Kidney glomerular epithelial cell (primary cell): ENCODE measurements at regions not wholly inside any gene's neighbourhood (a gene's known extent, or its start where the extent isn't known, plus 50 kb on each side); places are given as distances from the start of the nearest gene placed in this dataset.
A peak's percentile ranks its signal among the peaks of the same experiment; 100 is the strongest.
"Not testable (repeated sequence)": the region's sequence is repeated elsewhere in the genome, so short reads cannot be mapped to it uniquely, and the experiment has no call there.

Experiments used
- DNase-seq: peaks from one replicate; lab custom pipeline; 2025; lab: John Stamatoyannopoulos, UW

DNA sequence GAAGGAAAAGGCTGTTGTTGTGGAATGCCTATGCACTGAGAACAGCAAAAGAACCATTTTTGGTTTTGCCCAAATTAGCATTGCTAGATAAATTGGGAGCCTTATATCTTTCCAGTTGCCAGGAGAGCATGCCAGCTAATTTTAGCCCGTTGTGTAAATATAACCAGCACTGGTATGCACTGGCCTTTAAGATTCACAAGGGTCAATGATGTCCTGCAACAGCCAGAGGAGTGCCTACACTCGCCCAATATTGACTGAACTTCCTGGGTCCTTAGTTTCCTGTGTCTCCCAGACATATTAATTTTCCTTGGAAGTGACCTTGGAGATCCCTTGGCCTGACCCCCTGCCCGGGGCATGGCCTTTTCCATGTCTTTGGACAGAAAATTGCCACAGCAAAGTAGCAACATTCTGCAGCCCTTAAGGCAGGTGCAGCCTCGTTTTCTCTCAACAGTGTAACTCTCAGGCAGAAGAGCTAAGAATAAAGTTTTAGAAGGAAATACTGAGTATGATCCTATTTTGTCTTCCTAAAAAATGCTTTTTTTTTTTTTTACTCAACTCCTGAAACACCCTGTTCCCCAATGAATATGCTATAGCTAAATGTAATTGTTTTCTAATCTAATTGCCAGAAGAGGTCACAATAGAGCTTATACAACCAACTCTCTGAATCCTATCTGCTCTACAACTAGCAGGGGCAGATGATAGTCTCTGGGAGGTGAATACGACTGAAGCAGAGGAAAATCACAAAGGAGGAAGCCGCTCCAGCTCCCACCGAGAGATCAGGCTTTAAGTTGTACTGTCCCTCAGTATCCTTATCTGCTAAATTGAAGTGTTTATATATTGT lies 131.9 kb upstream of the PCGF5 start:
- peak; percentile 16 for DNase-seq

DNA sequence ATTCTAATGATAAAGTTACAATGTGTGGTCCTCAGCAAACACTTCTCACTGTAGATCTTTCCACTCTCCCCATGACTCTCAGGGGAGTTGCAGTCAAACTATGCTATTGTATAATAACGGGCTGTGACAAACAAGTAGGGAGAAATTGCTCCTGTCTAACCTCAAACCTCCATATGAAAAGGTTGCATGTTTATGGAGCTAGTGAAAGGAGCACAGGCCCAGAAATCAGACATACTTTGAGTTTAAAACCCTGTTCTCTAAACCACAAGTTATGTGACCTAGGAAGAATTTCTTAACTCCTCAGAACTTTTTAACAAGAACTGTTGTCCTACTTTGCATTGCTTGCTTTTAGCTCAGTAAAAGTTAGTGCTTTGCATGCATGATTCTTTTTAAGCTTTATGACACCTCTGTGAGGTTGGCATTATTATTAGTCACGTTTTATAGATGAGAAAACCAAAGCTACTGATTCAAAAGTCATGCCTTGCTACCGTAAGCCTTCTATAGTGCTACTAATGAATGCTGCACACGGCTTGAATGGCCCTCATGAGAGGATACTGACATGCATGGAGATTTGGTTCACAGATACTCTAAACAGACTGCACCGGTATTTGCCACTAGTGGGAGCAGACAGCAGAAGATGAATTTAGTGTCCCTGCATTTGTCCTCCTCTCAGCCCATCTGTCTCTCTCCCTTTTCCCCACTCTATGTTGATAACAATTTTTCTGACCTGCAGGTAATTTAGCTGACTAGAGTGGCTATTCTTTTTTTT lies 129.5 kb upstream of the PCGF5 start:
- DNase-seq, result no peak

DNA sequence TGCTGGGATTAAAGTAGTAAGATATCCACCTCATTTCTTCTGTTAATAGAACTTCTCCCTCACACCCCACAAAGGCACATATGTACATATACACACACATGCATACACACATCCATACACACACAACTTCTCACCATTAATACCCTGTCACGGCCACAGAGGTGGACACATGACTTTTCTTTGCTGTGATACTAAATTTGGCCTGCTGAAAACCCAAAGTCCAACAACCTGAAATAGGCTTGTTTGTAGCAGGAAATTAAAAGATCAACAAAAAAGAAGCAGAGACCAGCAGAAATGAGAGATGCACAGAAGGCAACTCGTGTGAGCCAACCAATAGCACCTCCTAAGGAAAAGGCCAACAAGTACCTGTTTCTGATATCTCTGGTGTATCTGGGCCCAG lies 128.7 kb upstream of the PCGF5 start:
- DNase-seq, result no peak

DNA sequence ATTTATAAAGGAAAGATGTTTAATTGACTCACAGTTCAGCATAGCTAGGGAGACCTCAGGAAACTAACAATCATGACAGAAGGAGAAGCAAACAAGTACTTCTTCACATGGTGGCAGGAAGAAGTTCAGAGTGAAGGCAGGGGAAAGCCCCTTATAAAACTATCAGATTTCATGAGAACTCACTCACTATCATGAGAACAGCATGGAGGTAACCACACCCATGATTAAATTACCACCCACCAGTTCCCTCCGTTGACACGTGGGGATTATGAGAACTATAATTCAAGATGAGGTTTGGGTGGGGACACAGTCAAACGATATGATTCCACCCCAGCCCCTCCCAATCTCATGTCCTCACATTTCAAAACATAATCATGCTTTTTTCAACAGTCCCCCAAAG lies 124.2 kb upstream of the PCGF5 start:
- DNase-seq, result no peak

DNA sequence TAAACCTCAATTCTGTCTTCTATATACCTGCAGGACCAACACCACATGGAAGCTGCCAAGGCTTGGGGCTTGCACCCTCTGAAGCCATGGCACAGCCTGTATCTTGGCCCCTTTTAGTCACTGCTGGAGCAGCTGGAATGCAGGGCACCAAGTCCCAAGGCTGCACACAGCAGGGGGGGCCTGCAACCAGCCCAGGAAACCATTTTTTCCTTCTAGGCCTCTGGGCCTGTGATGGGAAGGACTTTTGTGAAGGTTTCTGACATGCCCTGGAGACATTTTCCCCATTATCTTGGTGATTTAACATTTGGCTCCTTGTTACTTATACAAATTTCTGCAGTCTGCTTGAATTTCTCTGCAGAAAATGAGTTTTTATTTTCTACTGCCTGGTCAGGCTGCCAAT lies 123.2 kb upstream of the PCGF5 start:
- DNase-seq, result no peak

DNA sequence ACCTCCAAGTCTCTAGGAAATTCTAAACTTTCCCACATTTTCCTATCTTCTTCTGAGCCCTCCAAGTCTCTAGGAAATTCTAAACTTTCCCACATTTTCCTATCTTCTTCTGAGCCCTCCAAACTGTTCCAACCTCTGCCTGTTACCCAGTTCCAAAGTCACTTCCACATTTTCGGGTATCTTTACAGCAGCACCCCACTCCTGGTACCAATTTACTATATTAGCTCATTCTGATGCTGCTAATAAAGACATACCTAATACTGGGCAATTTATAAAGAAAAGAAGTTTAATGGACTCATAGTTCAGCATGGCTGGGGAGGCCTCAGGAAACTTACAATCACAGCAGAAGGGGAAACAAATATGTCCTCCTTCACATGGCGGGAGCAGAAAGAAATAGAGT lies 122.4 kb upstream of the PCGF5 start:
- DNase-seq, result not testable (repeated sequence)

DNA sequence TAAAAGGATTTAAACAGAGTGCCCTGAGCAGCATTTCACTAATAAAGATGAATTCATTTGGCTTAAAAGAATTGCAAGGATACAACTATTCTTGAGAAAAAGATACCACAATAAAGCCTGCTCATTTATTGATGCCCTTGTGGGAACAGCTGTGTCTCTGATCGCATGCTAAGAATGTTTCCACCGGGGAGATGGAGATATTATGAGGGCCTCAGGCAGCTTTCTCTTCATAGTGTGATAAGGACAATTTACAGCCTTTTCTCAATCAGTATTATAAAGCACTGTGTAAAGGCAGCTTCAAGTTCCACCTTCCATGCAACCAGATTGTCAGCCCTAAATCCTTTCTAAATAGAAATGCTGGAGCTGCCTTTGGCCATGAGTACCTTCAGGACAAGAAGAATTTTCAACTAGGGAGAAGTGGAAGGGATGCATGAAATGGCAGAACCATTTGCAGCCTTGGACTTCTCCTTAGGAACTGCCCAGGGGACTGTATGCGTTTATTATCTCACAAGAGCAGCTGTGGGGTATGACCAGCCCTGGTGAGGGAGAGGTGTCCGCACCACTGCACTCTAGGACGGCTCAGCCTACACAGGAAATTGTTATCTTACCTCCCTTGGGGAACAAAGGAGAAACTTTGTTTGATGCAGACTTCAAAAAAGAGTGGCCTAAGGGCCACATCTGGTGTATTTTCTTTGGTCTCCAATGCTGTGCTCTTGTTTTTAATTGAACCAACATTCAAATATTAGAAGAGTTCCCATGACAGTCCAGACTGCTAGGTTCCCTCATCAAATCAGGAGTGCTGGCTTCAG lies 116.9 kb upstream of the PCGF5 start:
- no peak for DNase-seq

DNA sequence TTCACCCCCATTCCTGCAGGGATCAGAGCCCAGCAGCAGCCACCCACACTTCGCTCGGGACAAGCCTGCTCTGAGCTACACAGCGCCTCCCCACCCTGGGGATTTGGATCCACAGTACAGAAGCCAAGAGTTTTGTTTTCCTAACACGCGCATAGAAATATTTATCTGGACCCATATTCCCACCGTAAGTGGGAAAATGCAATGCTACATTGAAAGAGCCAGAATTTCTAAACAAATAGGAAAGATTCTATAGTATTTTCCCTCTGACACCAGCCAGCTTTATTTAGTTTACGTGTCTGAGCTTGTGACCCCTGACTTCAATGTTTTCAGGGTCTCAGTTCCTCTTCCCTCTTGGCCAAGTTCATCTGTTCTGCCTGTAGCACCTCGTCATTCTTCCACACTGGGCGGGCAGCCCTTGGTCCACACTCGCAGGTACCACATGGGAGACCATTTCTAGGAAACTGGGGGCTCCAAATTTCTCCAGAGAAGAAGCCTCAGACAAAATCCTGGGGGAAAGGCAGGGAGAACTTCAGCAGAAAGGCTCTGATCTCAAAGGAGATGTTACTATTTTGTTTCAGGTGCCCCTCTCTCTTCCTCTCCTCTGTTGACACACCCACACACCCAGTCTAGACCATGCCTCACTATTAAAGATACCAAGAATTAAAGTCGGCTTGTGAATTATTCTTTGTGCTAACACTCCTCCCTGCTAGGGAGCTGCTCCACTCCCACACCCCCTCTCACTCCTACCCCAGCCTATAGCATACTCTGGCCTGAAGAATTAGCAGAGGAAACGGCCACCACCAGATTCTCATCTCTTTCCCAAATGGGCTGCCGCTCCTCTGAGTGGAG lies 116.0 kb upstream of the PCGF5 start:
- DNase-seq, result no peak

DNA sequence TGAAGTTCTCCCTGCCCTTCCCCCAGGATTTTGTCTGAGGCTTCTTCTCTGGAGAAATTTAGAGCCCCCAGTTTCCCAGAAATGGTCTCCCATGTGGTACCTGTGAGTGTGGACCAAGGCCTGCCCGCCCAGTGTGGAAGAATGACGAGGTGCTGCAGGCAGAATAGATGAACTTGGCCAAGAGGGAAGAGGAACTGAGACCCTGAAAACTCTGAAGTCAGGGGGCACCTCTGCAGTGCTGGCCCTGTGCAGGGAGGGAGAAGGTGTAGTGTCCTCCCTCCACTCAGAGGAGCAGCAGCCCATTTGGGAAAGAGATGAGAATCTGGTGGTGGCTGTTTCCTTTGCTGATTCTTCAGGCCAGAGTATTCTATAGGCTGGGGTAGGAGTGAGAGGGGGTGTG lies 115.2 kb upstream of the PCGF5 start:
- no peak for DNase-seq

DNA sequence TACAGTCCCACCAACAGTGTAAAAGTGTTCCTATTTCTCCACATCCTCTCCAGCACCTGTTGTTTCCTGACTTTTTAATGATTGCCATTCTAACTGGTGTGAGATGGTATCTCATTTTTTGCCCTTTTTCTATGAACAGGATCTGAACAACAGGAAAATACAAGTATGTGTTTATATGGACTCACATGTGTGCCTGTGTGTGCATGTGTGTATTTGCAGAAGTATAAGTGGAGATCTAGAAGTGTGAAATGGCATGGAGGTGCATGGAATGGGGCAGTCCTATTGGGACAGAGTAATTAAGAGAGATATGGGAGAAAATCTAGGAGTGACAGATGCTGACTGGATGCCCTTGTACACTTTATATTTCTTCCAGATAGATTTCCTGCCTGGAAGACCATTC lies 111.6 kb upstream of the PCGF5 start:
- no peak for DNase-seq

DNA sequence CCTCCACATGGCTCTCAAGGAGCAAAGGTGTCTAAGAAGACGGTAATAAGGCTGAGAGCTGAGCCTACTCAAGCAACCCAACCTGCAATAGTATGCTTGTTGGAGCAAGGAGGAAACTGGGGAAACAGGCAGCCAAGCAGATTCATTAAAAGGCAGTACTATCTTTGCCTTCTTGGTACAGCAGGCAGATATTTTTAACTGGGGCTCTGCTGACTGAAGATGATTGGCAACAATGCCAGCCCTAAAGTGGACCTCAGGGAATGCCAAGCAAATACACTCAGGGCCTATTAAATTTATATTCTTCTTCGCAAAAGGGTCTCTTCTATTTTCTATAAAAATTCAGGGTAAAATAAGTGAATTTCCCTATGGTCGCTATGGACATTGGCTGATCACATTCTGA lies 109.4 kb upstream of the PCGF5 start:
- no peak for DNase-seq

DNA sequence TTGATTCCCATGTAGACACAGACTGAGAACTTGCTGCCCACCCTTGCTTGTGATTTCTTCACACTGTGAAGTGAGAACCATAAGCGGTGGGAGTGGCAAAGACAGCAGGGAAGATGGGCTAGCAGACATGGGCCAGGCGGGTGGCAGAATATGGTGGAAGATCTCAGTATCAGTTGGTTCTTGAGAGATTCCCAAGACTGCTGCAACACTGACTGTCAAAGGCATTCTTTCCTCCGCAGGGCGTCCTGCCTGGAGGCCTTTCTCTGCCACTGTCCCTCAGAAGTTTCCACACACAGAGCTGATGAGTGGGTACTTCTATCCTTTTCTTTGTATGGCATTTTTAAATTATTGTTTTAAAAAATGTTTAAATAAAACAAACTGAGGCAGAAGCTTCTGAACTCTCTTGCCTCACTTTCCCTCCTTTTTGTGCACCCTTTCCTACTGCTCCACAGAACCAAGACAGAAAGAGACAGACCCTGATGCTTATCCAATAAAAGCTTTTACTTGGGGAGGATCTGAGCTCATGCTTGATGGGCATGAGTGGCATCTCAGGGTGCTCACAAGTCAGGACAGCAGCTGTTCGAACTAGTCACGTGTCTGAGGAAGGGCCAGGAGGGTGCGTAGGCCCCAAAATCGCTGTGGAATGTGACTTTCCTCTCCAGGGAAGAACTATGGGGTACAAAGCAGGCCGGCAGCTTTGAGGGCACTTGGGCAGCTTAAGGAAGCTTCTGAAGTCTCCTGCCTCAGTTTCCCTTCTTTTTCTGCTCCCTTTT lies 104.7 kb upstream of the PCGF5 start:
- DNase-seq, result no peak

DNA sequence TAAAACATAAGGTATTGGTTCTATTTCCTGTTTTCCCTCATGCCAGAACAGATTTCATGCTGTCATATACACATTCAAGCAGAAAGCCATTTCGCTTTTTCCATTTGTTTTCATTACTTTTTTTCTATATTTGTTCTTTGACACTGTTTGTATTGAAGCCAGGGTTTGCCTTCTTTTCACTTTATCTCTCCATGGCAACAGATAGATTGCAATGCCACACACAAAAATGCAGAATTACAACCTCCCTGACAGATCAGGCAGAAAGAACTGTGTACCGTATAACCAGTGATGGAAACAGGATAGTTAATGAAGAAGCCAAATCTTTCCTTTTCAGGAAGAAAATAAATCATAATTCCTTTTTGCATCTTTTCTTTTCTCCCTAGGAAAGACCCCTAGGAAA lies 103.0 kb upstream of the PCGF5 start:
- DNase-seq, result no peak

DNA sequence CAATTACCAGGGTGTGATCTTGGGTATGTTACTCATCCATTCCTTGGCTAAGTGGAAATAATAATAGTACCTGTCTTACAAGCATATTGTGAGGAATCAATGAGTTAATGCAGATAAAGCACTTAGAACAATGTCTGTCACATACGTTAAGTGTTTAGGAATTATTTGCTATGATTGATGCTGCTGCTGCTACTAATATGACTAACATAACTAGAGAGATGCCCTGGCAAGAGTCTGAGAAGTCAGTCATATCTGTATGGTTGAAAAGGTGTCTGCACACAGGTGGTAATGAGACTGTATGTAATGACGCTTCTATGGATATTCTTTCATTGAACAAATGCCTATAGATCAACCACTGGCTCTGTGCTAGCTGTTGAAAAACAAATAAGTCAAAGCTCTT lies 100.1 kb upstream of the PCGF5 start:
- no peak for DNase-seq

DNA sequence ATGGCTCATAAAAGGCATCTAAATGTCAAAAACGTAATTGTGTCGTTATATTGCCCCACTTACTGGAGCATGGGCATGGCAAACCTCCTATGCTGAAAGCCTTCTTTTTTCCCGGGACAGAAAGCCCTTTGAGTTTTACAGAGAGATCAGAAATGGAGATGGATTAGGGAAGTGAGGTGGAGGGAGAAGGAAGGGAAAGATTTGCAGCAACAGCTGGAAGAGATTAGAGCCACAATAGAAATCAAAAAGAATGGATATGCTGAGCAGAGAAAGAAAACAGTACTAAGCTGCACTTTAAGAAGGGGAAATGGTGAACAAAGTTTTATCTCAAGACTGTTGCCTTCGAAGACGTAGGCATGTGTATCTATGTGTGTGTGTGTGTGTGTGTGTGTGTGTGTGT lies 97.2 kb upstream of the PCGF5 start:
- no peak for DNase-seq

DNA sequence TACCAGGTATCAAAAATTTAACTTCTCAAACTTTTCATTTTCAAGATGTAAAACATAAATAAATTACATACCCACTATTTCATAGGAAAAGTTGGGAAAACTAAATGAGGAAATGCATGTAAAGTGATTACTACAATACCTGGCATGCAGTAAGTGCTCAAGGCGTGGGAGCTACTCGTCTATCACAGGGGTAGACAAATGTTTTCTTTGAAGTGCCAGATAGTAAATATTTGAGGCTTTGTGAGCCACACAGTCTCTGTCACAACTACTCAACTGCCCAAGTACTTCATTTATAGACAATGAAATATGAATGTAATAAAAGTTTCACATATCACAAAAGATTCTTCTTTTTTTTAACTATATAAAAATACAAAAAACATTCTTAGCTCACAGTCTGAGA lies 96.4 kb upstream of the PCGF5 start:
- DNase-seq, result no peak

DNA sequence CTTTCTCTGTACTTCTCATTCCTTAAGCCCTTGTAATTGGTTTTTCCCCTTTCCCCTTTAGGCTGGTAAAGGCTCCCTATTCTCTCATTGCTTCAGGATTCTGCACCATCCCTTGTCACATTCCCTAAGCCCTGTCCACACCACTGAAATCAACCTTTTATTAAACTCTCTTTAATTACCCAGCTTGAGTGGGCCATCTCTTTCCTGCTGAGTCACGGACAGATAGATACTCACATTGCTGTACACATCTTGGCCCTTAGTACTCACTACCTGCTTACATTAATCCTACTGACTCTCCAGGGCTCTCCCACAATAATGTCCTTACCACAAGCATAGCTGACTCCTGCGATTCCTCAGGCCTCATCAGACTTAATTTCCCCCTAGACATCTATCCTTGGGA lies 94.0 kb upstream of the PCGF5 start:
- no peak for DNase-seq

DNA sequence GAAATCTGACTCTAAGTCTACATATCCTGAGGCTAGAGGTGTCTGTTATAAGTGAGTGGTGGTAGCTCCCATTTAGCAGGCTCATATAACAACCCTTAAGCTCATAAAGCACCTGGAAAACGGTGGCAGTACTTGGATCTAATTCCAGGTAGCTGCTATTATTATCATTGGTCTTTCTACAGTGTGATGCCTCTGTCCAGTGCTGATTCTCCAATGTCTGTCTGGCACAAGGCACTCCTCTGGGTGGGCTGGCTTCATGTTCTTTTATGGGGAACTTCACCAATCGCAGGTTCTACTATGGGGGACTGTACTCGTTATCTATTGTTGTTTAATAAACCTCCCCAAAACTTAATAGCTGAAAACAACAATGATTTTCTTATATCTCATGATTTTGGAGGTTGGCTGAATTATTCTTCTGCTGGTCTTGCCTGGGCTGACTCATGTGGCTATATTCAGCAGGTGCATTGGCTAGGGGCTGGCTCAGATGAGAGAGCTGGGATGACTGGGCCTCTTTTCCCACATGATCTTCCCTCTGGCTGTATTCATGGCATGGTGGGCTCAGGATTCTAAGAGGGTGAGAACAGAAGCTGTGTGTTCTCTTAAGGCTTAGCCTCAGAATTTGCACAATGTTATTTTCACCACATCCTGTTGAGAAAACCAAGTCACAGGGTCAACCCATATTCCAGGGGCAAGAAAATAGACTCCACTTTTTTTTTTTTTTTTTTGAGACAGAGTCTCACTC lies 93.0 kb upstream of the PCGF5 start:
- DNase-seq, result no peak

DNA sequence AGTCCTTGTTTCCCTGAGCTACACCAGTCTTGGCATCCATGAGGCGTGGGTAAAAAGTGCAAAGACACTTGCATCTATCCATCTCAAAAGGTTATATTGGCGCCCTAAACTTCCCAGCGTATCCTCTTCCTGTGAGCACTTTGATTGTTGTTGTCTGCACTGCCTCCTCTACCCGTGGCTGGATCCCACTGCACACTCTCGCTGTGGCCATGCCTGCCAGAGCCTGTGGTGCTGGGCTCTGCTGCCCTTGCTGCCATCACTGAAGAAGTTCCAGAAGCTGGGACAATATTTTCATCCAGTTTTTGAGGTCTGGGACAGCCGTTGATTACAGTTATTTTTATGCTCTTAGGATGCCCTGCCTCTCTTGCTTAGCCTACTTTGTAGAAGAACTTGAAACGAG lies 85.3 kb upstream of the PCGF5 start:
- no peak for DNase-seq

DNA sequence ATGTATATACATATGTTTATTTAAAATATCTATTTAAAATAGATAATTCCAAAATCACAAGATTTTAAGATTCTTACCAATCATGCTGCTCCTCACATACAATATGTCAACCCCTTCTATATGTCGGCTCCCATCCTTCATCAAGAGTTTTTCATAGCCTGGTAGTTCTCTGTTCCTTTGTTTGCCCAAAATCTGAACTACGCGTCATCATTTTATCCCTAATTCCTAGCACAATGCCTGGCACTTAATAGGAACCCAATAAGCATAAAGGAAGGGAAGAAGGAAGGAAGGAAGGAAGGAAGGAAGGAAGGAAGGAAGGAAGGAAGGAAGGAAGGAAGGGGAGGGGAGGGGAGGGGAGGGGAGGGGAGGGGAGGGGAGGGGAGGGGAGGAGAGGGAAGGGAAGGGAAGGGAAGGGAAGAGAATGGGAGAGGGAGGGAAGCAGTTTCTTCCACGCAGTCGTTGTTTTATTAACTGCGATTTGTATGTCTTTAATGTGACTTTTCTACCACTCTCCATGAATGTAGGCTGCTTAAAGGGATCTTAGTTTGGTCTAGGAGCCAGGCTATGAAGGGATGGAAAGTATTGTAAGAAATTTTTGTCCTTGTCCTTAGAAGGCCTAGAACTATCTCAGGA lies 83.3 kb upstream of the PCGF5 start:
- no peak for DNase-seq
